CD4-positive, alpha-beta T cell treated with Interleukin-15 for 4 hours (primary cell): ENCODE measurements at regions not wholly inside any gene's neighbourhood (a gene's known extent, or its start where the extent isn't known, plus 50 kb on each side); places are given as distances from the start of the nearest gene placed in this dataset.
"Not testable (repeated sequence)": the region's sequence is repeated elsewhere in the genome, so short reads cannot be mapped to it uniquely, and the experiment has no call there.

ENCODE experiments used
- DNase-seq: peaks from one replicate; pipeline ENCODE4 v3.0.0-alpha.2; 2020; ENCODE audit warnings: low spot score

- no peak for DNase-seq
These were observed 138.3 kb upstream of the ZNF521 start for GRCh38 chr18:25490316-25490715.

- no peak for DNase-seq
These were observed 121.0 kb upstream of the ZNF521 start for GRCh38 chr18:25473008-25473407.

- not testable (repeated sequence) for DNase-seq
These were observed 119.0 kb upstream of the ZNF521 start for GRCh38 chr18:25470756-25471524.

- DNase-seq, result no peak
These were observed 118.1 kb upstream of the ZNF521 start for GRCh38 chr18:25470062-25470461.

- no peak for DNase-seq
These were observed 117.5 kb upstream of the ZNF521 start for GRCh38 chr18:25469489-25469888.

GRCh38 chr18:25467226-25467987 lies 115.4 kb upstream of the ZNF521 start:
- DNase-seq, result no peak

GRCh38 chr18:25465152-25465732 lies 113.3 kb upstream of the ZNF521 start:
- no peak for DNase-seq

- DNase-seq, result no peak
These were observed 112.3 kb upstream of the ZNF521 start for GRCh38 chr18:25464227-25464626.

GRCh38 chr18:25463726-25464125 lies 111.8 kb upstream of the ZNF521 start:
- no peak for DNase-seq

GRCh38 chr18:25459814-25460213 lies 107.8 kb upstream of the ZNF521 start:
- no peak for DNase-seq

- no peak for DNase-seq
These were observed 105.6 kb upstream of the ZNF521 start for GRCh38 chr18:25457601-25458000.

GRCh38 chr18:25457126-25457525 lies 105.2 kb upstream of the ZNF521 start:
- no peak for DNase-seq

- DNase-seq, result no peak
These were observed 104.5 kb upstream of the ZNF521 start for GRCh38 chr18:25456334-25457010.

GRCh38 chr18:25455646-25456045 lies 103.7 kb upstream of the ZNF521 start:
- no peak for DNase-seq

- DNase-seq, result no peak
These were observed 103.2 kb upstream of the ZNF521 start for GRCh38 chr18:25455159-25455558.

- DNase-seq, result no peak
These were observed 102.8 kb upstream of the ZNF521 start for GRCh38 chr18:25454730-25455129.

GRCh38 chr18:25454270-25454659 lies 102.3 kb upstream of the ZNF521 start:
- DNase-seq, result no peak

- DNase-seq, result no peak
These were observed 101.7 kb upstream of the ZNF521 start for GRCh38 chr18:25453556-25454269.

- no peak for DNase-seq
These were observed 99.2 kb upstream of the ZNF521 start for GRCh38 chr18:25451077-25451658.

- no peak for DNase-seq
These were observed 97.1 kb upstream of the ZNF521 start for GRCh38 chr18:25449046-25449445.

GRCh38 chr18:25446972-25447371 lies 95.0 kb upstream of the ZNF521 start:
- no peak for DNase-seq

- no peak for DNase-seq
These were observed 93.5 kb upstream of the ZNF521 start for GRCh38 chr18:25445430-25445829.
